ENCODE measurements at regions not wholly inside any gene's neighbourhood (a gene's known extent, or its start where the extent isn't known, plus 50 kb on each side); places are given as distances from the start of the nearest gene placed in this dataset.
A peak's percentile ranks its signal among the peaks of the same experiment; 100 is the strongest.

DNA sequence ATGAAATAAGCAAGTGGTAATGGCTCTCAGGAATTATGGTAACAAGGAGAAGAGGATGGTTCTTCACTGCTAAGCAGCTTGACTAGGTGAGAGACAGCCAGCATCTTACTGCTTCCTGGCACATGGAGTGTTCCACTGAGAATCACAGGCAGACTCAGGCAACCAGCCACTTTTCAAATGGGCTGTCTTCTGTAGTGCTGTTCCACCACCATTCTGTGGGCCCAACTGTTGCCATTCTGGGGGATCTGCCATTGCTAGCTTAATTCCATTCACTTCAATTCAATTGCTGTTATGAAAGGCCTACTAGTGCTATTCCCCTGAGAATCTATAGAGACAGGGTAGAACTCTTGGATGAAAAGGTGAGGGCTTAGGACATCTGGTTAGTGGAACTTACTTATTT lies 341.9 kb downstream of the KCNRG start:
- Histone ChIP-seq H3K4me3 (ENCODE audit: low read depth, low read length) (no peak overlapping the region), H3K9me3 (ENCODE audit: control insufficient read depth, insufficient read depth, low read depth, low read length) (no peaks in the 10 kb centered on the region), H3K36me3 (ENCODE audit: control insufficient read depth in 2 of 2, insufficient read depth in 1 of 2, low read length in 2 of 2) (no peaks in the 10 kb centered on the region), H3K4me1 (ENCODE audit: control insufficient read depth, insufficient read depth, low read length) (peaks cover 8% of the 10 kb centered on the region), H3K27ac (ENCODE audit: extremely low read depth, low read depth, low read length) (peak overlapping the region; percentile 67)
- ChIA-PET POLR2A (interaction anchor here (0.7 to 2.2 kb wide), 8 partner anchors 8 to 566 kb away, joined by 3 to 17 read pairs (median 4); no protein-coding TSS in a partner anchor), CTCF (no interaction called here)
- TF ChIP-seq, protein P1, sequence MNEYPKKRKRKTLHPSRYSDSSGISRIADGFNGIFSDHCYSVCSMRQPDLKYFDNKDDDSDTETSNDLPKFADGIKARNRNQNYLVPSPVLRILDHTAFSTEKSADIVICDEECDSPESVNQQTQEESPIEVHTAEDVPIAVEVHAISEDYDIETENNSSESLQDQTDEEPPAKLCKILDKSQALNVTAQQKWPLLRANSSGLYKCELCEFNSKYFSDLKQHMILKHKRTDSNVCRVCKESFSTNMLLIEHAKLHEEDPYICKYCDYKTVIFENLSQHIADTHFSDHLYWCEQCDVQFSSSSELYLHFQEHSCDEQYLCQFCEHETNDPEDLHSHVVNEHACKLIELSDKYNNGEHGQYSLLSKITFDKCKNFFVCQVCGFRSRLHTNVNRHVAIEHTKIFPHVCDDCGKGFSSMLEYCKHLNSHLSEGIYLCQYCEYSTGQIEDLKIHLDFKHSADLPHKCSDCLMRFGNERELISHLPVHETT (tag by site-specific recombination; IDR thresholded peaks at IDR 0.05) = no peak
- TF ChIP-seq PRDM10 (tag by site-specific recombination; IDR thresholded peaks at IDR 0.05) (peak; percentile 59), ZNF658 (tag by site-specific recombination; IDR thresholded peaks at IDR 0.05) (no peak), REST (tag by site-specific recombination; IDR thresholded peaks at IDR 0.05) (no peak), ZNF76 (tag by site-specific recombination; IDR thresholded peaks at IDR 0.05; ENCODE audit: borderline replicate concordance, low read depth) (no peak), SCRT2 (tag by site-specific recombination; IDR thresholded peaks at IDR 0.05) (peak; percentile 86), ZNF704 (tag by site-specific recombination; IDR thresholded peaks at IDR 0.05) (no peak)
- TF ChIP-seq, protein P2, sequence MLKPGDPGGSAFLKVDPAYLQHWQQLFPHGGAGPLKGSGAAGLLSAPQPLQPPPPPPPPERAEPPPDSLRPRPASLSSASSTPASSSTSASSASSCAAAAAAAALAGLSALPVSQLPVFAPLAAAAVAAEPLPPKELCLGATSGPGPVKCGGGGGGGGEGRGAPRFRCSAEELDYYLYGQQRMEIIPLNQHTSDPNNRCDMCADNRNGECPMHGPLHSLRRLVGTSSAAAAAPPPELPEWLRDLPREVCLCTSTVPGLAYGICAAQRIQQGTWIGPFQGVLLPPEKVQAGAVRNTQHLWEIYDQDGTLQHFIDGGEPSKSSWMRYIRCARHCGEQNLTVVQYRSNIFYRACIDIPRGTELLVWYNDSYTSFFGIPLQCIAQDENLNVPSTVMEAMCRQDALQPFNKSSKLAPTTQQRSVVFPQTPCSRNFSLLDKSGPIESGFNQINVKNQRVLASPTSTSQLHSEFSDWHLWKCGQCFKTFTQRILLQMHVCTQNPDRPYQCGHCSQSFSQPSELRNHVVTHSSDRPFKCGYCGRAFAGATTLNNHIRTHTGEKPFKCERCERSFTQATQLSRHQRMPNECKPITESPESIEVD (tag by site-specific recombination; IDR thresholded peaks at IDR 0.05) = no peak

DNA sequence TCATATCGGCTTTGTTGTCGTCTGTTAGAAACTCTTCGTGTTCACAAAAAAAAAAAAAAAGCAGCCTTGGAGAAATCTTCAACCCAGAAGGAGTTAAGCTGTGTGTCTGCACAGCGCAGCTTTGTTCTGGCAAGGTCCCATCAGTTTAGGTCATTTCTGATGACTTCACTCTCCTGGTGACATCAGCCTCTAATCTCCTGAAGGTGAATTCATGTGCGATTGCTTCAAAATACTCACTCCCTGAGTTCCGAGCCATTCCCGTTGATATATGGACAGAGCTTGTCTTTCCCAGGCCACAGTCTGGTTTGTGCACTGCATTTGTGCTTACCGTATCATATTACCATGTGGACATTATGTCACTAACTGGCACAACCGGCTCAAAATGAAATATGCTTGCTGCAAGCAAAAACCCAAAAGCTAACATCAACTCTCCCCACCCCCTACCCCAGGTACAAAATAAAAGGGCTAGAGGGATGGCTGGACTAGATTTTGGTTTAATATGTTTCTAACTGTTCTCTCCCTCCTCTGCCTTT lies 342.4 kb downstream of the KCNRG start:
- no peaks in the 10 kb centered on the region for H3K36me3 ChIP-seq (ENCODE audit: control insufficient read depth in 2 of 2, insufficient read depth in 1 of 2, low read length in 2 of 2)
- H3K4me3 ChIP-seq (ENCODE audit: low read depth, low read length) = no peak overlapping the region
- ChIA-PET POLR2A (interaction anchor here (0.7 to 2.2 kb wide), 9 partner anchors 8 to 565 kb away, joined by 3 to 17 read pairs (median 4); no protein-coding TSS in a partner anchor), CTCF (no interaction called here)
- no peaks in the 10 kb centered on the region for H3K9me3 ChIP-seq (ENCODE audit: control insufficient read depth, insufficient read depth, low read depth, low read length)
- H3K27ac ChIP-seq (ENCODE audit: extremely low read depth, low read depth, low read length) = peak overlapping the region; percentile 67
- peaks cover 8% of the 10 kb centered on the region for H3K4me1 ChIP-seq (ENCODE audit: control insufficient read depth, insufficient read depth, low read length)
- TF ChIP-seq ZNF239 (tag by site-specific recombination; IDR thresholded peaks at IDR 0.05) (no peak), ZNF138 (tag by site-specific recombination; IDR thresholded peaks at IDR 0.05; ENCODE audit: borderline replicate concordance) (no peak), GLI4 (tag by site-specific recombination; IDR thresholded peaks at IDR 0.05) (no peak), ZNF544 (tag by site-specific recombination; IDR thresholded peaks at IDR 0.05) (no peak), ZBTB7A (tag by site-specific recombination; IDR thresholded peaks at IDR 0.05; ENCODE audit: low read depth) (no peak), ZNF792 (tag by site-specific recombination; IDR thresholded peaks at IDR 0.05) (no peak), ZNF16 (tag by site-specific recombination; IDR thresholded peaks at IDR 0.05; ENCODE audit: low read depth) (no peak), ZNF248 (tag by site-specific recombination; IDR thresholded peaks at IDR 0.05) (no peak), SCRT2 (tag by site-specific recombination; IDR thresholded peaks at IDR 0.05) (no peak), HOXA7 (CRISPR knock-in tag; IDR thresholded peaks at IDR 0.05; ENCODE audit: borderline replicate concordance) (no peak), ZNF621 (tag by site-specific recombination; IDR thresholded peaks at IDR 0.05) (no peak), YY1 (tag by site-specific recombination; IDR thresholded peaks at IDR 0.05) (no peak), ZNF175 (tag by site-specific recombination; IDR thresholded peaks at IDR 0.05) (no peak), PBX3 (CRISPR knock-in tag; IDR thresholded peaks at IDR 0.05) (no peak), ZNF560 (tag by site-specific recombination; IDR thresholded peaks at IDR 0.05; ENCODE audit: borderline replicate concordance) (no peak)

Data from HEK293 (cell line).